DMS 273 treated with DMSO at 0.1 percent for 48 hours (cell line): ENCODE measurements at regions not wholly inside any gene's neighbourhood (a gene's known extent, or its start where the extent isn't known, plus 50 kb on each side); places are given as distances from the start of the nearest gene placed in this dataset.
"Not testable (repeated sequence)": the region's sequence is repeated elsewhere in the genome, so short reads cannot be mapped to it uniquely, and the experiment has no call there.

Experiments used
- DNase-seq: peaks from one replicate; lab custom pipeline; 2025; lab: John Stamatoyannopoulos, UW

DNA sequence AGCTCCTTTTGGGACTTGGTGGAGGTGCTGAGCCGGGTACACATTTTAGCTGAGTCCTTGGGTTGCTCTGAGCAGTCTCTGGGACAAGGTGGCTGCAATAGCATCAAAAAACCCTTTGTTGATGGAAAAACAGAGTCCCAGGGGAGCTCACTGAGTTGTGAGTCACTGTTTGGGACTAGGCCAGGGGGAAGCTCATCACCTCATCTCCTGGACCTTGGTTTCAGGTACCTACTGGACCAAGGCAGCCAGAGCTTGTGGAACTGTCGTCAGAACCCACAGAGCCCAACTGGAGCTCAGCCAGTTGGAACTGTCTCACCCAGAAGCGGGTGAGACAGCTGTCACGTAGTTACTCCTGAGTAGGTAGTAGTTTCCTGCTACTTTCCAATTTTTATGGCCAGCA is 146.7 kb downstream of the HLX start:
- no peak for DNase-seq

DNA sequence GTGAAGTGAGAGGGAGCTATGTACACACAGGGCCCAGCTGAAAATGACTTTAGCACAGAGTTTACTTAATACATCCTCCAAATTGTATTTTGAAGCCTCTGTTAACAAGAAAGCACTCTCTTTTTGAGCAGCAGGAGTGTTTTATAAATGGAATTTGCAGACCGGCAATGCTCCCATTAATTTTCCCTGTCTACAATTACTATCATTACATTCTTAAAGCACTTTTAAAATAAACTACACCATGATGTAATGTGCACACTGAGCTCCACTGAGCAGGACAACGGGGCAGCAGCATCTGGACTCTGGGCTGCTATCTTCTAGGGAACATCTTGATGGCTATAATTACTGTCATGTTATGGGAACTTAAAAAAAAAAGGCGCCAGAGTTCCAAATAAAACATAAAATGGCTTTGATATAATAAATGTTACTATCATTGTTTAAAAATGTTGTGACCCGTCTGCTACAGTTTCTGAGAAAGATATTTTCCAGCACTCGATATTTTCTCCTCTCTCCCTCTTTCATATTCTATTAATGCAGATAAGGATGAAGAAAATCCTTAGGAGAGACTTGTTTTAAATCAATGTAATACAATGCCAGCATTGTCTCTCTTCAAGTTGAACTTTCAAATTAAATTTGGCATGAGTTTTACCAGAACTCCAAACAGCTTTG is 150.9 kb downstream of the HLX start:
- no peak for DNase-seq

DNA sequence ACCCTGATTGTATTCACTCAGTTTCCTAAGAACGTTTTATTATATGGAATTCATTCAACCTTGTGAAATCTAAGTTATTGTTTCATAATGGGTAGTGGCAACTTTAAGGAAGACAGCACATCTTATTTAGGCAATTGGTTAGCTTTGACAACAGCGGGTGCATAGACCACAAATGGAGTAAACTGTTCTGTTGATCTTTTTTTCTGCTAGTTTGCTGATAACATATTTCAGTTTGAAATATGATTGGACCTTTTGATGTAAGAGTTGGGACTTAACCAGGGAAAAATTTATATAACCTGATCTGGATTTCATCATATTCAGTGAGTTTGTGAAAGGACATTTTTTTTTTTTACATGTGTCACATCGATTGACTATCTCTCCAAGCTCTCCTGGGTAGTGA is 151.7 kb downstream of the HLX start:
- no peak for DNase-seq

DNA sequence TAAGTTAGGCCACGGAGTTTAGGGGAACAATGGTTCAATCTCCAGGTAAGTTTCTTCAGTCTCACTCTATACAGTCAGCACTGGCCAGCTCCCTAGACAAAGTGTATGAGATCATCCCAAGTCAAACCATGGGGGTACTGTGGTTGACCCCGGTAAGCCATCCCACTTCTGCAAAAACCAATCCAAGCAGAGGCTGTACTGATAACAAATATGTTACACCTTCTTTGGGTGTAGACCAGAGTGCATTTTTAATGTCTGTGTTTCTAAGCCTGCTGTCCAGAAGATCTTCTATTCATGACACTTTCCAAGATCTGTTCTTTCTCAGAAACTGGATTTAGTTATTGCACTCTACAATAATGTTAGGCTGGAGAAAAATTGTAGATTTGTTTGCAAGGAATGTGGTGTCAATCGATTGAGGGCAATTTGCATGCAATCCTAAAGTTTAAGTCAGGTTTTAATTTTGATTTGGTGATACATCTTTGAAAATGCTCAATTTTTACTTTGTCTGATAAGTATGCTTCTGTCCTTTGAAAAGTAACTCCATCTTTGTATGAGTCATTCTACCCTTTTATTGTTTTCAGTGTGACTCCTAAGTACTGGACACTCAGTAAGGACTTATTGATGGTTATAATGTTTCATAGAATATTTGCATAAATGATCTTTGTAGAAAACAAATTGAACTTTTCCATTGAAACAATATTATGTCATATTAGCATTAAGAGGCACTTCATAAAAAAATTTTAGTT is 152.4 kb downstream of the HLX start:
- no peak for DNase-seq

DNA sequence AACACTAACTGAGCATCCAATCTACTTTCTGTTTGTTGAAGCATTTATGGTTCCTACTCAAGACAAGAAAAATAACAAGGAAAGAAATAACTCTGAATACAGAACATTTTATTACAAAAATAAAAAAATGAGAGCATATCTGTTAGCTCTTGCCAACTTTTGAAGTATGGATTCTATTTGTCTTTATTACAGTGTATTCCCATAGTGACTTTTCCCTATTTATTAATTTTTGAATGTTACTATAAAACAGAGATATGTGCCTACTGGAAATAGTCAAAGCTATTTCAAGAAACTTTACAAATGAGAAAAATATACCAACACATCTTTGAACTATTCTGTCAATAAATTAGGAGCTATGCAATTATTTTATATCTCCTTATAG is 153.0 kb downstream of the HLX start:
- no peak for DNase-seq

DNA sequence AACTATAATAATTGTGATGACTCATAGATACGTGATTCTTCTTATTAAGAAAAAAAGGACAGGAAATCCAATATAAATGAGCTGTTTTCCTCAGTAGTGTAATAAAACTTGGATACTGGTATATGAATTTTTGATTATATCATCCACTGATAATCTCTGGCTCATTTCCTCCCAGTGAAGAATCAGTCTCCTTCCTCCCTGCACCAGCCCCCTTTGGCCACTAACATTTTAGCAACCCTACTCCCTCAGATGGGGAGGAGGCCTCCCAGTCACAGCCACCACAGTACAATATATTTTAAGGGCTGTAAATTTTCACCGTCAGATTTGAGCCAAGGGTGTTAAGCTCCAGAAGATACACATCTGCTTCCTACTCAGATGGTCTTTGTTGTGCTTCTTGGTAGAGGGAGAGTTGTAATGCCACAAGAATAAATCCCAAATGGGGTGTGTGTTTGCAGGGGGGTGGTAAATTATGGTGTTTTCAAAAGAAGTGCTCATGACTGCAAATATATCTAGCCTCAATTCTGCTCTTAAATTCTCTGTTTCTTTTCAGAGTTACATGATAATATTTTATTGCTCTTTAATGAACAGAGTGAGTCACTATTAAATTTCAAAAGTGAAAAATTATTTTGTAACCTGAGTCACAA is 153.5 kb downstream of the HLX start:
- no peak for DNase-seq

DNA sequence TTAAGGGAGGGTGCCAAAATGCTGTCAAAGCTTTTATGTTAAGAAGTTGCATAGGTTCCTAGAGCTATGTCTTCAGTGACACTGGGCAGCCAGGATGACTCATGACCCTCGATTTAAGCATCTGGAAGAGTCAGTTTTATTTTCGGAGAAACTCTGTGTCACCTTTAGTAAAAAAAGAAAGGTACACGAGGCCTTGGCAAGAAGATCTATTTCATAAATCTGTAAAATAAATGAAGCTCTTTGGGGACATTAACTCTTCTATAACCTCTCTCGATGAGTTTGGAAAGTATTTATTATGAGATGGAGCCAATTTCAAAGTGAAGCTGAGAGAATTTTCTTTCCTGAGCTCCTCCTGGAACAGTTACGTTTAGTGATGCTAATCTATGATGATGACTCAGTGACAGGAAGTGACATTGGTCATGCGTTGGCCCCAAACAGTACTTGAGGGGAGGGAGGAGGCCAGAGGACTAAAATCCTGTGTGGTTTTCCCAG is 156.5 kb downstream of the HLX start:
- DNase-seq = no peak

DNA sequence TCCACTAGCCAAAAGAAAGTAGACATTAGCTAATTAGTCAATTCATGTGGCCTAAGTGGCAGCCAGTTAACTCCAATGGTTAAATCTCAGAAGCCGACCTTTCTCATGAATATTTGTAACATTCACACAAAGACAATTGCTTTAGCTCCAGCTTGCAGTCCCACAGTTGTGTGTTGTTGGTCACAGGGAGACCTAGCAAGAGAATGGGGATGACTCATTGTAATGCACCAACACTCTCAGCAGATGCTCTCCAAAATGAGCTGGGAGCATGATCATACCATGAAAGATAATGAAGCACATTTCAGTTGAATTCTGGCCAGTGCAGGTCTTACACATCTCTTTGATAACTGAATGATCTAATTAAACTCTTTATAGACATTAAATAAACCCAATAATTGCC is 160.4 kb downstream of the HLX start:
- no peak for DNase-seq

DNA sequence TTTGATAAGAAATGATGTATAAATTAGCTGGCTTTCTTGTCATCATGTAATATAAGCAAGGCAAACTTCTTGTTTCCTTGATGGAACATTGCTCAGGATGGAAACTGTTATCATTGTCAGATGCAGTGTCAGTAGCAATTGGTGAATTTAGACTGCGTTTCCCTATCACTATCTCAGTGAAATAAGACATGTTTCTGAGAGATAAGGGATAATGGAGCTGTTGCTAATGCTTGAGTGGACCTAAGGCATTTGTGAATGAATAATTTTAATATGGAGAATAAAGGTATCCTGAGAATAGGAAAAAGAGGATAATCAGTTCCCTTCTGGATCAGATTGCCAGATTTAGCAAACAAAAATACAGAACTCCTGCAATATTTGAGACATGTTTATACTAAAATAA is 160.9 kb downstream of the HLX start:
- DNase-seq = no peak

DNA sequence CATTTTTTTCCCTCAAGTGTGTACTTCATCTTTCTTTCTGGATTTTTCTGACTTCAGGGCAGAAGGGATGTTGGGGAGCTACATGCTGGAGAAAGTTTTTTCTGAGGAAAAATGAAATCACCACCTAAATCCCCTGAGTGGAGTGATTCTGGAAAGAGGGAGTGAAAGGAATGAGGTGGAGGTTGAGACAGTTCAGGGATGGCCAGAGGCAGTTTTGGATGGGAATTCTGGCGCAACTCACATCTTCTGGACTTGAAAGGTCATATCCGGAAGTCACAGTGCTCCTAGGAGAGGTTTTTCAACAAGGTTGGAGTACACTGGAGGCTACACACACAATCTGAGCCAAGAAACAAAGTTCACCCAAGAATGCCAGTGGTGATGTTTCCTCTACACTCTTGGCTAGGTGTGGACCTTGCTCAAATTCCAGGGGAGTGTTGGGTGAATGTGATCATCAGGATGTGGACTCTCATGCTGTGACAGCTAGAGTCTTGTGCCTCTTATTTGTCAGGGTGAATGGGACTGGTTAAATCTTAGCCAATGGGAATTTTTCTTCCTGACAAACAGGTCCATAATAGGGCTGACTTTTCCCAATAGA is 161.5 kb downstream of the HLX start:
- DNase-seq = no peak

DNA sequence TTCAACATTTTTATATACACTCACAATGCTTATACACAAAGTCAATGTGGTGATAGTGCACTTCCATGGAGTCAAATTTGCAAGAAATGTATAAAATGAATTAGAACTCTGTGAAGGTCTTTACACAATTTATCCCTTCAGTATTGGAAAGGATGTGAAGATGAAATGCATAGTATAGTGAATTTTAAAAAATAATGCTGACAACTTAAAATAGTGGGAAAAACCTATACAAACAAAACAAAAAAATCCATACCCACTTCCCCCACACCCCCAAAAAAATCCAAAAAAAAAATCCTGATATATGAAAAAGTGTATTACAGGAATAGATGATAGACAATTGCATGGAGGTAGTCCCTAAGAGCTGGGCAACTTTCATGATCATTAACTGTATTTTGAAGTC is 165.3 kb downstream of the HLX start:
- DNase-seq = no peak

DNA sequence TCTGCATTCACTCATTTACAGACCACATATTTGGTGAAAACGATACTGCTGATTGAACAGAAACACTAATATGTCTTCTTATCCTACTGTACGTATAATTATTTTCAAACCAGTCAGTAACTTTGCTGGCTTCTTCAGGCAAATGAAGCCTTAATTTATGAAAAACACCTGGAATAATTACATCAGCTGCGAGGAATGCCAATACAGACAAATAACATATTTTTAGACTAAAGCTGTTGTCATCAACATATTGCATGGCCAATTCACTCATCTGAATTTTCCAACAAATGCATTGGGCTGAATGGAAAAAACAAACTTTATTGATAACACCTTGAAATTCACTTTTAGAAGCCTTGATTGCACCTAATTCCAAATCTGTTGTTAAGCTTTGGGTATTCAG is 165.9 kb downstream of the HLX start:
- no peak for DNase-seq

DNA sequence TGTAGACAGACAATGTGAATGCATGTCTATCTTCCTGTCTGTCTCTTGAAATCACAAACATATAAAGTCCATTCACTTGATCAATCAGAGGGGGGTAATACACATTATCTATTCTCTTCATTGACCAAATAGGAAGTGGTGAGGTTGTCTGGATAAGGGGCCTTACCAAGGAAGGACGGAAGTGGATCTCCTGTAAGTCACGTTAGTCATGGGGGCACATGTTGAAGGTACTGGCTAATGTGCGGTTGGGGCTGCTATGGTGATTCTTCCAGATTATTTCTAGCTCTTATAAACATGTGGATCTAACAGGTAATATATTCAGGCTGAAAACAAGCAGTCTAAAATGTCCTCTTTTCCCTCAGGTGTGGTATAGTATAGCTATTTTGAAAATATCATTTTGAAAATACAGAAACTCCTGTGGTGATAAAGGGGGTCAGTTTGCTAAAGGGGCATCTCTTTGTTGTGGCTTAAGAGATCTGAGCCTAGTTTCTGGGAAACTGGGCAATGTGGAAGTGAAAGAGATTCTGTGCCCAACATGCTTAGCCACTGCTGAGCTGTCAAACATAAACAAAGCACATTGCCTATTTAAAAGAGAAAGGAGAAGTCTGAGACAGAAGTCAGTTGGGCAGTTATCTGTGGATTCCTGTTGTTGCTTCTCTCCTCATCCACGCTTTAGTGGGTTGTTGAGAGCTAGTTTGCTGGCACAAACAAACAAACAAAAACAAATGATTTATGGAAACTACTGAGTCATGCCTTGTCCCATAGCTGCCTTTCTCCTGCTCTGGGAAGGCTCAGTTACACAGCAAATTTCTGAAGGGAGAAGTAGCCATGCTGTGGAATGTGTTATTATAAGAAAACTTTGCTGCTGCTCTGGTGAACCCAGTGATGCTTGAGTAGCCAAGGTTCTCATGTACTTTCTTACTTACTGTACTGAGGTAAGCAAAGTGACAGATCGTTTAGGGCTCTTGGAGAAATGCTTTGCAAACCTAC is 166.9 kb downstream of the HLX start:
- no peak for DNase-seq

DNA sequence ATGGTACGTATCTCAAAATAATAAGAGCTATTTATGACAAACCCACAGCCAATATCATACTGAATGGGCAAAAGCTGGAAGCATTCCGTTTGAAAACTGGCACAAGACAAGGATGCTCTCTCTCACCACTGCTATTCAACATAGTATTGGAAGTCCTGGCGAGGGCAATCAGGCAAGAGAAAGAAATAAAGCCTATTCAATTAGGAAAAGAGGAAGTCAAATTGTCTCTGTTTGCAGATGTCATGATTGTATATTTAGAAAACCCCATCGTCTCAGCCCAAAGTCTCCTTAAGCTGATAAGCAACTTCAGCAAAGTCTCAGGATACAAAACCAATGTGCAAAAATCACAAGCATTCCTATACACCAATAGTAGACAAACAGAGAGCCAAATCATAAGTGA is 172.1 kb downstream of the HLX start:
- DNase-seq = not testable (repeated sequence)

DNA sequence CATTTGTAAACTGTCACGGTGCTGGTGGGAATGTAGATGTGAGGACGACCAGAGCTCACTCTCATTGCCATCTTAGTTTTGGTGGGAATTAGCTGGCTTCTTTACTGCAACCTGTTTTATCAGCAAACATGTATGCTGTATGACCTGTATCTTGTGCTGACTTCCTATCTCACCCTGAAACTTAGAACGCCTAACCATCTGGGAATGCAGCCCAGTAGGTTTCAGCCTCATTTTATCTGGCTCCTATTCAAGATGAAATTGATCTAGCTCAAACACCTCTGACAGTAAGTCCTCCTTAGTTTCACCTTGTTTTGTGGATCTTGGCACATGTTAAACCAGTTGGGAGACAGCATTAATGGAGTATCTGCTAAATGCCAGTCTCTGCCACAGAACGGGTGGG is 174.6 kb downstream of the HLX start:
- no peak for DNase-seq

DNA sequence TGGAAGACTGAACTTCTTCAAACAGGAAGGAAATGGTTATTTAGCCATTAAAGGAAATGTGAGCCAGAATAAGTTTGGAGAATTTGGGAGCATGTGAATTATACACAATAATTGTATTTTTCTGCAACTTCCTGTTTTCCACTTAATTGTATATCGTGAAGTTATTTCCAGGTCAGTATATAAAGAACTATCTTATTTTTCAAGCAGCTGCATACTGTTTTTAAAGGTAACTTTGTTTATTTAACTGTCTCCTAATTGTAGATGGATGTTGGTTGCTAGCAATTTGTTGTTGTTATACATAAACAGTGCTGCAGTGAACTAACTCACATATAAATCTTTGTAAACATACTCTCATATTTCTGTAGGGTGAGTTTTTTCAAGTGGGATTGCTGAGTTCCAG is 180.3 kb downstream of the HLX start:
- DNase-seq = no peak

DNA sequence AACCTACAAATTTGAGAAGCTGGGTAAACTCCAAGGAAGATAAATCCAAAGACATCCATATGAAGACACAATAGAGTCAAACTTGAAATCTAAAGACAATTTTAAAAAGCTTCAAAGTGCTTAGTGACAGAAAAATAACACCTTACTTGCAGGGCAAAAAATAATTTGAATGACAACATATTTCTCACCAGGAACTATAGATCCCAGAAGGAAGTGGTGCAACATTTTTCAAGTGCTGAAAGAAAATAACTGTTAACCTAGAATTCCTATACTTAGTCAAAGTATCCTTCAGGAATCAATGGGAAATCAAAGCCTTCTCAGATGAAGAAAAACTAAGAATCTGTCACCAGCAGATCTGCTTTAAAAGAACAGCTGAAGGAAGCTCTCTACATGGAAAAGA is 184.4 kb downstream of the HLX start:
- no peak for DNase-seq

DNA sequence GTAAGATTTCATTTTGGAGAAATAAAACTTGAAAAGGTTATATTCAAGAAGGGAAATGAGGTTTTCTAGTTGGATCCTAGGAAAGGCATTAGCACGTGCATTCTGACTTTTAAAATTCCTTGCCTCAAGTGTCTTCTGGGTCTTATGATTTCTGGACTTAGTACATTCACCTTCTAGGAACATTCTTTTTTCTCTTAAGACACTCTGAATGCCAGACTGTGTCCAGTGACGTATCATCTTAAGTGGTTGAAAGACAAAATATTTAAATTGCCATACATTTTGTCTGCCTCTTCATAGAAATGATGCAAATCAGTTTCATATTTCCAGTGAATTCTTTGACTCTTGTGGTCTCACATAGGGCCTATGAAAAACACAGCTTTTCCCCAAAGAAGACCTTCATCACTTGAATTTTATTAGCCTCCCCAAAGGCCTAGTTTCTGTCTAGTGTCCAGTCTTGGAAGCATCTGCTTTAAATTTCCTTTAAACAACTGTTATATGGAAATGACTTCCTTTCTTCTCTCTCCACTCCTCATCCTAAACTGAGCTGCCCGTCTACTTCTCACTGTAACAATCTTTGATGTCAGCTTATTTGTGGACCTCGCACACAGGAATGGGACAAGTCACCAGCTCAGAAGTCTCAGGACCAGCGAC is 187.2 kb downstream of the HLX start:
- no peak for DNase-seq

DNA sequence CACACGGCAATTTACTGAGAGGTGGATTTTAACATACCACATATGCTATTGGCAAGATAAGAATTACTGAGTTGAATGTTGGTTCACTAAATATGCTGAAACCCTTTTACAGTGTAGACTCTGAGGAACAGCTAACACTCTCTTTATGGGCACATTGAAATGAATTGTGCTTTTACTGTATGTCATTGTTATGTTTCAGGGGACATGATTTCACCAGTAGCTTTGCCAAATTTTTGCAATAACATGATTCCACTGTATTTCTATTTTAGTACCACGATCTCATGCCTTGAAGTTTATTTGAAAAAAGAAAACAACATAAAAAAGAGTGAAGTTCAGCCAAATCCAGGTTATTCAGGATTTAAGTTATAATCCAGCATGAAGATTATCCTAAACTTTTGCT is 188.5 kb downstream of the HLX start:
- DNase-seq = no peak

DNA sequence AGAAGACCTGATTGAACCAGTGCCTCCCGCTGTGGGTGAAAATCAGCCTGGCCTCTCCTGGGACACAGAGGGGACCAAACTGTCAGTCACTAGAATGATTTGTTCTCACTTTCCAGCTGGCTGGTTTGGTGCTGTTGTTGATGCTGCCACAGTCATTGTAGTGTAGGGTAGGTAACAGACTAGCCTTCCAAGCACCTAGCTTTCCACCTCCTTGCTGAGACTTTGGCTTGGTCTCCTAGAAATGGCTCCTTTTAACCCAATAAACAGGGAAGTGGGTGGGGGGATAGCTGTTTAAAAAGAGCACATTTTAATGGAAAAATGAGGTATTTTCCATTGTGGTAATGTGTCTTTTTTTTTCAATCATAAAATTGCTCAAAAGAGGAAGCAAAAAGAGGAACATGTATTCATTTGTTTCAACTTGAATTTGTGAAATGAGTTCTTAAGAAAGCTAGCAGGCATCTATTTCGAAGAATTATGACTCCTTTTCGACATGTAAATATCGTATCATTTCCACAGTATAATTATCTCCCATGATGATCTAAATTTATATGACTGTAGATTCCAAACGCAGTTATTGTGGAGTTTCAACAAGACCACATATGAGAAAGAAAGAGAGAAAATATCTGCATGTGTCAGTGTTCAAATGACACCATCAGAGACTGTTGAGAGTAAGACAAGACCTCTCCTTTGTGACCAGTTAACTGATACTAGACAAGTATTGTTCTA is 190.1 kb downstream of the HLX start:
- DNase-seq = no peak

DNA sequence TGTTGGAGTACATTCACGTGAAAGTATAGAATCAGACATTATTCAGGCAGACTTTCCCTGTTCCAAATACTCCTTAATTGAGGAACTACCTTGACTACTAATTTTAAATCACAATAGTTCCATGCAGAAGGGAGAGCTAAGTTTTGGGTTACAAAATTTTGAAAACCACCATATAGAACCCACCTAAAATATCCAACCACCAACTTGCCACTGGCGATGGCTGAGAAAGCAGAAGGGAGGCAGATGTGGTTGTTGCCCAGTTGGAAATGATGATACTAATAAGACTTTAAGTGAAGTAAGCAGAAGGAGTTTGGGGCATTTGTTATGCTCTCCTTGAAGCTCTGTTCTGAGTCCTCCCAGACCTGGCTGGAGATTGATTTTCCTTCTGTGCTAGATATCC is 190.7 kb downstream of the HLX start:
- no peak for DNase-seq
